SIG-M5 treated with dmso at 0.1 percent for 504 hours (cell line): ENCODE measurements at regions not wholly inside any gene's neighbourhood (a gene's known extent, or its start where the extent isn't known, plus 50 kb on each side); places are given as distances from the start of the nearest gene placed in this dataset.

ENCODE experiments used
- DNase-seq: peaks from one replicate; lab custom pipeline; 2025; ENCODE audit not compliant: unreplicated experiment; lab: John Stamatoyannopoulos, UW

DNA sequence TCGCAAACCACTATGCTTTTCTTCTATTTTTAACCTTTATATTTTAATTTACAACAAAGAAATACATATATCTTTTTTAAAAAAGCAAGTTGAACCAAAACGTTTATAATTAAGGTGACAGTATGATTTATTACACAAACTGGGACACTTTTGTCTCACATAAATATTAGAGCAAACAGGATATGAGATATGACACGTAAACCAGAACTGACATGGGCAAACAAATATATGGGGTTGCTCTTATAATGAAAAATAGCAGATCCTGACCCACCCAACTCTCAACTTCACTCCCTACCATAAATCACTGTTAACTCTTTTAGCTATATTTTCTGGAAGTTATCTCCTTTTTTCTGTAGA lies 177.0 kb upstream of the EDNRA start:
- DNase-seq, result no peak

DNA sequence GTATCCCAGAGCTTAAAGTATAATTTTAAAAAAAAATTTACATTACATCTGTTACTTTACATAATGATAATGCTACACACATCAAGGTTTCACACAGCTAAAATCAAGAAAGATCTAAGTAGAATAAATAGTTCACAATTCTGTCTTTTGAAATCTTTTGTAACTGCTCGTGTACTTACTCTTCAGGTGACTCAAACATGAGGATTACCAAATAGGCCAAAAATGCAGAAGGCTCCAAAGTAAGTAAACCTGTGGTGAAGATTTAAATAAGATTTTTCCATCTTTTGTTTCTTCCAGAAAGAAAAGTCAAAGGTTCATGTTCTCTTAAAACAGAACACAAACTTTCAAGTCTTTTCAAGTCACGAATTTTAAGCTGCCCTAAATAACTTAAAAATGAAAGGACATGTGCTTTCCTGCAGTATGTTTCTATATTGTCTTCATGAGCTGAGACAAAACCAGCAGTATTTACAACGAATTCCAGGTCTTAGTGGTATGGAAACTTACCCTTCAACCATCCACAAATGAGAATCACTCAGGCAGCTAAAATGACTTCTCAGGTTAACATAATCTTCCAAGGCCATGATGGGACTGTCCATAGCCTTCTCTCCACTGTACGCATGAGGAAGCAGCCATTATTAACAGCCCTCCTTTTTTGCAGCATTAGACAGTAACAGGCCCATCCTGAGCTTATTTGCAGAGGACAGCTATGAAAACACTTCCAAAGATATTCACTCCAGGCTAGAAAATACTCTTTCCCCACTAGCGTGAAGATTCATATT lies 172.8 kb upstream of the EDNRA start:
- DNase-seq, result no peak

DNA sequence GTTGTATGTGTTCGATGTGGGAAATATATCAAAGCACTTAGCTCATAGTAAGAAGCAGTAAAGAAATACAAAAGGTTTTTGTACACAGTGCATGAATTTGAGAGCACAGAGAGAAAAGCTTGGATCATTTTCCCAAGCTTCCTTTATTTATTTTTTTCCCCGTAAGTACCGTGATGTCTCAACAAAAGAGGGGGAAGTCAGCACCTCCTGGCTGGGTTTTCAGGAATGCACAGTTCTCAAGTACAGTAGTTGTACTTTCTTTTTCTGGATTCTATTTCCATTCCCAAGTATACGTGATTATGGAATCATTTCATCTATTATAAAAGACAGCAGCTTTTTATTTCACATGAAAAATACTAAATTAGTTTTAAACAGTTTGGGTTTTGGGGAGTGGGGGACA lies 171.5 kb upstream of the EDNRA start:
- DNase-seq, result no peak

DNA sequence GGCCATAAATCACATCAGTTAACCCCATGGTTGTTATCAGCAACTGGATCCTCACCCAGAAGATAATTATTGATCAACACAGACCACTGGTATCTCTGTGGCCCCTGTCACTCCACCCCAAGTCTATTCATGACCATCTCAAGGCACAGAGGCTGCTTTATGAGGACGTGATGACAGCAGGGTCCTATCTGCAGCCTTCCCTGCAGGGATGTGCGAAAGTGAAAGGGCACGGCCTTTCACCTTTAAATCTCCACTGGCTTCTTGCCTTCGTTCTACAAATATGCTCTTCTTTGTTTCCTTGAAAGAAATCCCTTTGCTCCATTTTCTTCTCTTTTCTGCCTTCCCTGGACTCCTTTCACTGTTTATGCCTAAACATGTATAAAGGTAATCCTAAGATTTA lies 170.6 kb upstream of the EDNRA start:
- DNase-seq, result no peak

DNA sequence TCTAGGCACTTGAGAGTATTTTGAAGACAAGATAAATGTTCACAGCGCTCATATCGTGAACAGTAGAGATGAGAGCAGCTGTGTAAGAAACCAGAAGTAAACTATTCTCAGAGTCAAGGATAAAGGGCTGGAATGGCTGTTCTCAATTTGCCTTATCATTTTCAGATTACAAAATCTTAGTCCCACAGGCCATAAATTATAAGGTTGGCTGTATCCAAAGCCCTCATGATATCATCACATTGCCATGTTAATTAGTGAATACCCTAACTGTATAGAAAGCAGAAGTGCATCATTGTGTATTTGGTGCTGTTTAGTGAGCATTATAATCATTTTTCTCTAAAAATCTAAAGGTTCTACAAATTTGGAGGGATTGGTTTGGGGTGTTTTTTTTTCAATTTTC lies 168.9 kb upstream of the EDNRA start:
- DNase-seq, result no peak

DNA sequence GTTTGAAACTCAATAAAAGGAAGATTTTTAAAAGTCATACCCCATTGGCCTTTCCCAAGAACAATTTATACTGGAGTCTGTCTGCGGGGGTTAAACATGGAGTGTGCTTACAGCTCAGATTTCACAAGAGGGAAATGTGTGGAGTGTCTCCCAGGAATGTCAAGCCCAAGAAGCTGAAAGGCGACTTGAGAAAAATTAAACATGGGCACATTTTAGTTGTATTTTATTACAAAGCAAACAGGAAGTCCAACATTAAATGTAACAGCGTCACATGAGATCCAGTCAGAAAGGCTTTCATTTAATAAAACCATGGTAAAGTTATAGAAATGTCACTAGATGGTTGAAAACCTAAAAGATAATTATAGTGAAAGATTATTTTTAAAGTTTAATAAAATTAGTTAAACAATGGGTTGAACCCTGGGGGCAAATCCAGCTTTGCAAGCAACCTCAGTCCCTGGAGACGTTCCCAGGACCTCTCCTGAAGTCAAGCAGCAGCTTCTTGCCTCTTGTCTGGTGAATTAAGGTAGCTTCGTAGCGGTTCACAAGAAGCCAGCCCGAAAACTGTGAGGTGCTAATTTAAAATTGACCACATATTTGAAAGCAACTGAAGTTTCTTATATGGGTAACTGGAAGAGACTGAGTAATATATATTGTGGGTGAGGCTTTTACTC lies 168.4 kb upstream of the EDNRA start:
- no peak for DNase-seq

DNA sequence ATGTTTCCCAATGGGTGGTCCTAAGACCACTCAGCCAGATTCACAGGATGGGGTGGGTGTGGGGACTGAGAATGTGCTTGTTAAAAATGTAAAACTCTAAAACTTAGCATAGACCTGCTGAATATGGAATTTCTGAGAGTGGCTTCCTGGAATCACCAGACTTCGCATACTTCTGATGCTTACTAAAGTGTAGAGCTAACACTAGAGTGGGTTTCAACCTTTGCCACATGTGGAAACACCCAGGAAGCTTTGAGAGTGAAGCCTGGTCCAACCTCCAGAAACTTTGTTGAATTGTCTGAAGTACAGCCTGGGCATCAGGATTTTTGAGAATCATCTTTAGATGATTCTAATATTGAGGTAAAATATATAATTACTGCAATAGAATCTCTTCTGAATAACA lies 167.8 kb upstream of the EDNRA start:
- DNase-seq, result no peak

DNA sequence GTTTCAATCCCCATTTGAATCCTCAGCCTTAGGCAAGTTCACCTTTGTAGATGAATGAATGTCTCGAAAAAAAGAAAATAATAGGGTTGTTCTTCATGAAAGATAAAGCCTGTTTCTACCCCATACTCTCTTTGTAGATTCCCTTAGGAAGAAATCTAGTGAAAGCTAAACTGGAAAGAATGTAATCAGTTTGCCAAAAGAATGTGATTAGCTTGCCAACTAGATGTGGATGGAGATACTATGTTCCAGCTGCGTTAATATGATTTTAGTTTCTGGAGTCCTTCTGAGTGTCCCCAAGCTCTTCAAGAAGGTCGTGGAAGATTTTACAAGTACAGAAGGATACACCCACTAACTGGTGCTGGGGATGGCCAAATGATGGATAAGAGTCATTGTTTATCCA lies 162.3 kb upstream of the EDNRA start:
- no peak for DNase-seq

DNA sequence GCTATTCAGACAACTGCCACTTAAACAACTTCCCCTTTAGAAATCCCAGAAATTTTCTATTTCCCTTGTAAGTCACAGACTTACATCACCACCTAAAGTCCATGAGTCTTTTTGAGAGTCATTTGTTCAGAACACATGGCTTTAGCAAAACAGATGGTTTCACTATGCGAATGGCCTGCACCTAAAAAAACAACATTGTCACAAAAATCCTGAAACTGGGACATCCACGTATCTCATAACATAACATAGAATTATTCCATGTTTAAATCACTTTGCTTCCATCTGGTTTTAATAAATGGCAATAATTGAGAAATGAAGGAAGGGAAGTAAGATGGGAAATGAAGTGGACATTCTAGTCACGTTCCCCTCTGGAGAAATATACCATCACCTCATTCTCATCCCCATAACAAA lies 155.3 kb upstream of the EDNRA start:
- DNase-seq, result no peak

DNA sequence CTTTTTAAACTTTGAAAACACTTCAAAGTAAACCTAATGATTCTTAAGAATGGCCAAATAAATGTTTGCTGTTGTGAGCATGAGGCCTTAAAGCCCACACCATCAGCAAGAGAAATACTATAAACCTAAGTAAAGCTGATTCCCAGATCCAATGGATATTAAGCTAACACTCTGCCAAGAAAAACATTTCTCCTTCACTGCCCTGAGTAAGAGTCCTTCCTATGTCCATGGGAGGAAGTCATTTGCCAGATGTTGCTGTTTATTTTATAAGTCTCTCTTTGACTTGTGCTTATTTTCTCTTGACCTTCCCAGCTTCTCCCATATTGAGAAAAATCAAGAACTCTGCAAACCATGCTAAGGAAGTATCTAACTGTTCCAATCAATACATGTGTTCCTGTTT lies 154.3 kb upstream of the EDNRA start:
- DNase-seq, result no peak

DNA sequence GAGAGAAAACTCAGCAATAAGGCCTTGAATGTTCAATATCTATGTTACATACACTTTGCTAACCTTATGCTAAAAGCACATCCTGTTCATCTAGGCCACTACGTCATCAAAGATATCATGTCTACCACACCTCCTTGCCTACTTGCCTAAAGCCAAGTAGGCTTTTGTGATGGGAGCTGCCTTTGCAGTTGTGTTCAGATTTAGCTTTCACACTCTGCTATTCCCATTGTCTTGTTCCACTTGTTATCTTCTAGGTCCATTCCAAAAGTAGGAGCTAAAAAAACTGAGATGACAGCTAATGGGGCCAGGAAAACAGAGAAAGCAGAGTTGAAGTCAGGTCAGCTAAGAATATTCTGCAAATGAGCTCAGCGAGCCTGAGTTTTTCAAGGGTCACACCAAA lies 153.6 kb upstream of the EDNRA start:
- DNase-seq, result no peak

DNA sequence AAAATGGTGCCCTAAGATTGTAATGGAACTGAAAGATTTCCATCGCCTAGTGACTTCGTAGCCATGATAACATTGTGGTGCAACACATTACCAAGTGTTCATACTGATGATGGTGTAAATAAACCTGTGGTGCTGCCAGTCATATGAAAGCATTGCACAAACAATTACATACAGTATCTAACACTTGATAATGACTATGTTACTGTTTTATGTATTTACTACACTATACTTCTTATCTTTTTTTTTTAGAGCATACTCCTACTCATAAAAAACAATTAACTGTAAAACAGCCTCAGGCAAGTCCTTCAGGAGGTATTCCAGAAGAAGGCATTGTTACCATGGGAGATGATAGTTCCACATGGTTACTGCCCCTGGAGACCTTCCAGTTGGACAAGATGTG lies 152.7 kb upstream of the EDNRA start:
- no peak for DNase-seq

DNA sequence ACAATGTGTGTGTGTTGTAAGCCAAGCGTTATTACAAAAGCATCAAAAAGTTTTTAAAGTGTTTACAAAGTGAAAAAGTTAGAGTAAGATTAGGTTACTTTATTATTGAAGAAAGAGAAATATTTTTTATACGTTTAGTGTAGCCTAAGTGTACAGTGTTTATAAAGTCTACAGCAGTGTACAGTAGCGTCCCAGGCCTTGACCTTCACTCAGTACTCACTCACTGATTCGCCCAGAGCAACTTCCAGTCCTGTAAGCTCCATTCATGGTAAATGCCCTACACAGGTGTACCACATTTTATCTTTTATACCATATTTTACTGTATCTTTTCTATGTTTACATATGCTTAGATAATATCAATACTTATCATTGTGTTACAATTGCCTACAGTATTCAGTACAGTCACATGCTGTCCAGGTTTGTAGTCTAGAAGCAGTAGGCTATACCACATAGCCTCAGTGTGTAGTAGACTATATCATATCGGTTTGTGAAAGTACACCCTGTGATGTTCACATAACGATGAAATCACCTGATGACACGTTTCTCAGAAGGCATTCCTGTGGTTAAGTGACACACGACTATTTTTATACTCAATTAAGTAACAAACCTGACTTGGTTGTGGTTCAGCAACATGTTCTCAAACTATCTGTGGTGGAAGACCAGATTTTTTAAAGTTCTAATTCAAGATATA lies 152.0 kb upstream of the EDNRA start:
- DNase-seq, result no peak

DNA sequence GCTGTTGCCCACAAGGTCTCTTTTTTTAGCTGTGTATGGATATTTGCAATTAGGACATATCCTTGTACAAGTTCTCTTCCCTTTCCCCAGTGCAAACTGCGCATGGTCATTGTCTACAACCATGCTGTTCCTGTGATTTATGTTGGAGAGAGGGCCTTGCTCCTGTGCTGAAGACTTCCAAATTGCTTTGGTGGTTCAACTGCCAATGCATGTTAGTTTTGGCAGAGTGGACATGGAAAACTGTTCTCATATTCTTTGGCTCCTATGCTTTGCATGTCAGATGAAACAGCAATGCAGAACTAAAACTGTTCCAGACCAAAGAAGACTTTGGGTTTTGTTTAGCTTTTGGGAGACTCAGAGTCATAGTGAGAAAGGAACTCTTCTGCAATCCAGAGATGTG lies 148.8 kb upstream of the EDNRA start:
- DNase-seq, result no peak

DNA sequence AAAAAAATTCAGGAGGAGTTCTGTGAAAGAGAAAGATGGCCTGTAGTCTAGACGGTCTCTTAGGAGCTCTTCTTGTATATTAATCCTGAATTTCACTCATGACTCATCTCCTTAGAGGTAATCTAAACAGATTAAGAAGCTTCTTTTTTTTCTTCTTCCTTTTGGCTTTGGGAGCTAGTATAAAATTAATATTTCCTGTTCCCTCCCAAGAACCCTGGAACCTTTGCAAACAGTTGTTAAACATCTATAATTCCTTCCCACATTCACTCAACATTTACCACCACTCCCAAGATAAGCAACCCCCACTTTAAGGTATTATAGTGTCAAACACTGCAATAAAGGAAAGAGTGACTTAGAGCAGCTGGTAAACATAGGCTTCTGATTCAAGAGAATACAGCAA lies 146.4 kb upstream of the EDNRA start:
- no peak for DNase-seq

DNA sequence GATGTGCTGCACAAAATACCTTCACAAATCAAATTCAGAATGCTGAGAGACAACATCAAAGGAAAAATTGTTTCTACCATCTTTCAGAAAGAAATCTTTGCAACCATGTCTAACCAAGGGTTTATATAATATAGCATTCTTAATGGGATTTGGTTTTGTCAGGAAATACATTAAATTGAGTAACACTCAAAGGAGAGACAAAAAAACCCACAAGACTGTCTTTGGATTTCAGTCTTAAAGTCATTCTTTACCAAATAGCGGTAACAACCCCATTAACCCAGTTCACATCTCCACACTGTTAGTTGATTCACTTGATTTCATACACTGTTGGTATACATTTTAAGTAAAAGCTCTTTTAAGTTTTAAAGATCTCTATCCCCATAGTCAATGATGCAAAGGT lies 145.7 kb upstream of the EDNRA start:
- no peak for DNase-seq

DNA sequence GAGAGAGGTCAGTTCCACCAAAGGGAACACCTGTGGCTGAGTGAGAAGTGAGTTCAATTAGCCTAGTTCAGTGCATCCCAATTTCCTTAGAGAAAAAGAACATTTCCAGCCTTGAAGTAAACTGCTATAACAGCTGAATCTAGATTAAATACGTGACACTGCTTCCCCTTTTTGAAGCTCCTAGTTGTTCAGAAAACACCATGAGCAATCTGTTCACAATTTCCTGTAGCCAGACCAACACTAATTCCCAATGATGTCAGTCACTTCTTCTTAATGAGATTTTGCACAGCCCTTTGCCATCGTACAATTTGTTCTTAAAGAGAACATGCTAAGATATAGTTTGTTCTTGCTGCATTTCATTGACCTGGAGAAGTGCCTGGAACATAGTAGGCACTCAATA lies 144.6 kb upstream of the EDNRA start:
- DNase-seq, result no peak

DNA sequence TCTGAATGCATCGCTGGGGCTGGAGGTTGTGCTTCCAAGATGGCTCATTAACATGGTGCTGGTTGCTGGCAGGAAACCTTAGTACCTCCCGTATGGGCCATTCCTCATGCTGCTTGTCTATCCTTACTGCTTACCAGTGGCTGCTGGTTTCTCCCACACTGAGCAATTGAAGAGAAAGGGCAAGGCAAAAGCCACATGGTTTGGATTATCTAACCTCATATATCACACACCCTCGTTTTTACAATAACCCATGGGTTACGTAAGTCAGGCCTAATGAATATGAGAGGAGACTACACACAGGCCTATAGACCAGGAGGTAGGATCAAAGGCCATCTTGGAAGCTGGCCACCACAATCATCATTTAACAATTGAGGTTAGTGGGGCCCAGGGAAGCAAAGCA lies 141.8 kb upstream of the EDNRA start:
- DNase-seq, result no peak

DNA sequence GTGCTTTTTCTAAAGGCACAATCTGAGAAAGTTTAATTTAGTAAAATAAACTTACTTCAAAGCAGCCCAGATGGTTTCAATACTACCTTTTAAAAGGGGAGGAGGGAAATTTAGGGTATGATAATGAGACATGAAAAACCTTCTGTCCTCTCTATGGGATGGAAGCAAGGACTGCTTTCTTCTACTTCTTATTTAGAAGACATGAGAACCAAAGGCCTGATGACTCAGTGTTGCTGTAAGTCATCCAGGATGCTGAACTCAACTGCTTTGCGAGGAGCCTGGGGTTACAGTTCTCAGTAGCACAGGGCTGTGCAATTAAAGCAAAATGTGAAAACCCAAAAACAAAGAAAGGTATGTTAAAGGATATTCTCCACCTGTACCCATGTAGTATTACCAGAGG lies 140.8 kb upstream of the EDNRA start:
- no peak for DNase-seq

DNA sequence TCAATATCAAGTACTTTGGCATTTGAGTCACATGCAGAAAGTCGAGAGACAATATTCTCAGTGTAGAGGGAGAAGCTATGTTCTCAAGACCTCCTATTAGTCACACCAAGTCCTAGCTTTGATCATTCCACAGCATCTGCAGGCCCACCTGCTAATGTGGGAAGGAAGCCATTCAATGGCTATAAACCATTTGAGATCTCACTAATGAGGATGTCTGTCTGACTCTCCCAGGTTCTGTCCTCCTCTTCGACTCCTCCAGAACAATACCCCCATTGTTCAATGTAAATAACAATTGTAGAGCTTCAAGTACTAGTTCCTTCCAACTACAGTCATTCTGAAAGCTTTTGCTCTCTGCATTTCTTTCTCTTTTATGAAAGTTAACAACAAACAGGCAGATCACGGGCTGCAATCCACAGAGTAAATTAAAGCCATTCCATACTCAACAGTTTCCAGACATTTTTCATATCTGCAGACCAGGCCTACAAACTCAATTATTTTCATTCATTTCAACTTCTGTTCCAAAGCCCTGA lies 140.2 kb upstream of the EDNRA start:
- DNase-seq, result no peak

DNA sequence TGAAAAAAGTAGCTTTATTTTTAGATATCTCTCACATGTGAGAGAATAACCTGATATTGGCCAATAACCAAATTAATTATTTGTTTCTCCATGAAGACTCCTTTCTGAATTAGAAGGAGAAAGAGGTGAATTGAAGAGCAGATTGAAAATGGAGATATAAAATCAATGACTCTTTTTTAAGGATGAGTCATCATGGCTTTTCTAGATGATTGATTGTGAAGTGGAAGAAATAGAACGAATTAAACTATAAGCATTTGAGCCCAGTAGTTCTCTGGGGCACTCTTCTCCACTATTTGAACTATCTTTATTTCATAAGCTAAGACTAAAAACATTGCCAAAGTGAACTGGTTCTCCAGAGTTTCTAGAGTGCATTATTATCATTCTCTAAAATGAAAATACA lies 137.2 kb upstream of the EDNRA start:
- no peak for DNase-seq

DNA sequence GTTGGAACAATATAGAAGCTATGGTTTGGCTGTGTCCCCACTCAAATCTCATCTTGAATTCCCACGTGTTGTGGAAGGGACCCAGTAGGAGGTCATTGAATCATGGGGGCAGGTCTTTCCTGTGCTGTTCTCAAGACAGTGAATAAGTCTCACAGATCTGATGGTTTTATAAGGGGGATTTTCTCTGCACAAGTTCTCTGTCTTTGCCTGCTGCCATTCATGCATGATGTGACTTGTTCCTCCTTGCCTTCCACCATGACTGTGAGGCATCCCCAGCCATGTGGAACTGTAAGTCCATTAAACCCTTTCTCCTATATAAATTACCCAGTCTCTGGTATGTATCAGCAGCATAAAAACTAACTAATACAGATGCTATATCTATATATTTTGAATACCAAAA lies 135.2 kb upstream of the EDNRA start:
- DNase-seq, result no peak
